HG03066 (cell line): ENCODE measurements at regions not wholly inside any gene's neighbourhood (a gene's known extent, or its start where the extent isn't known, plus 50 kb on each side); places are given as distances from the start of the nearest gene placed in this dataset.

Experiments used
- ATAC-seq: cut with Tn5 transposase; IDR thresholded peaks from one replicate; pipeline ENCODE4 v1.9.1; 2021; ENCODE audit warnings: low read depth; ENCODE audit not compliant: unreplicated experiment

- ATAC-seq, result no peak
Measured at GRCh38 chr14:85310491-85311272, 219.3 kb upstream of the FLRT2 start.

GRCh38 chr14:85313560-85314207 lies 216.3 kb upstream of the FLRT2 start:
- no peak for ATAC-seq

- no peak for ATAC-seq
Measured at GRCh38 chr14:85315290-85315689, 214.7 kb upstream of the FLRT2 start.

DNA sequence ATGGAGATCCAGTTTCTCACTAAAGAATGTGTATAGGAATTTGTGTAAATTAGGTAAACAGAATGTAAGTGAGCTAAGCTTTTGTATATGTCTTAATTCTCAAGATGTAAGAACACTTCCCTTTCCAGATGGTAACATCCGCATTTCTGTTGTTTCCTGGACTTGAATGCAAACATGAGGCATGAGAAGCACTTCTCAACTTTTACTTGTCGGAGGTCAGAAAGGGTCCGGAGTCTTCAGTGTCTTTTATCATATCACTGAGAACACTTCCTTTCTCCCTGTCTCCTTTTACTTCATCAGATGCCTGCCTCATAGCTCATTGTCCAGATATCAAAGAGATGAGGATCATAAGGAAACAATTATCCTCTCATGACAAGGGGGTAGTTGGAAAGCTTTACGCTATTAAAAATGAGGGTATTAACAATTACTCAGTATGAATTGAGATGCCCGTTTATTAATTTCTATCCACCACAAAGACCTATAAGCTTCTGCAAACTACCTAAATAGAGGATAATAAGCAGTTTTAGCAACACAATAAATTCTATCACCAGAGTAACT lies 214.1 kb upstream of the FLRT2 start:
- ATAC-seq, result no peak

GRCh38 chr14:85316701-85317410 lies 213.1 kb upstream of the FLRT2 start:
- ATAC-seq, result no peak

- no peak for ATAC-seq
Measured at GRCh38 chr14:85317491-85318021, 212.4 kb upstream of the FLRT2 start.

- ATAC-seq, result no peak
Measured at GRCh38 chr14:85319101-85319500, 210.8 kb upstream of the FLRT2 start.

DNA sequence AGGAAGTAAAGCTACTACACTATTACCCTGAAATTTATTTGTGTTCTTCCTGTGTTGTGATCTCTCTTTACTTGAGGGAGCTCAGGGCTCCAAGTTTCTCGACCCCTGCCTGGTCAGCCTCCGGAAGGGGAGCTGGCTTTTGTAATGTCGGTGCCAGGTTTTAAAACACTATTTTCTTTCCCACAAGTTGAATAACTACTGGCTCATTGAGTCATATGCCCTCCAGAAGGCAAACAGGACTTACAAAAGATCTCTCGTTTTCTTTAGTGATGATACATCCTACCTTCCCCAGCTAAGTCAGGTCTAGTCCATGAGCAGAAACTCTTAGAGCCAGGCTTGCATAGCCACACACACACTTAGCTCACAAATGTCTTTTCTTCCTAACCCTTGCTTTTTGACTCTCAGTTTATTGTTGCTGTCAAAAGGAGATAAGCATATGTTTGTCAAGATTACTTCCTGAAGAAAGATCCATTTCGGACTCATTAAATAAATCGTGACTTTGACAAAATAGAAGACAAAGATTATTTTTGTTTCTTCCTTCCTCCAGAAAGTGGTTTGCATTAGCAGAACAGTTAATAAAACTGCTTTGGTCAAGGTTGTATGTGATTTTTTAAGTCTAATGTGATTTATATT lies 209.8 kb upstream of the FLRT2 start:
- ATAC-seq, result no peak

DNA sequence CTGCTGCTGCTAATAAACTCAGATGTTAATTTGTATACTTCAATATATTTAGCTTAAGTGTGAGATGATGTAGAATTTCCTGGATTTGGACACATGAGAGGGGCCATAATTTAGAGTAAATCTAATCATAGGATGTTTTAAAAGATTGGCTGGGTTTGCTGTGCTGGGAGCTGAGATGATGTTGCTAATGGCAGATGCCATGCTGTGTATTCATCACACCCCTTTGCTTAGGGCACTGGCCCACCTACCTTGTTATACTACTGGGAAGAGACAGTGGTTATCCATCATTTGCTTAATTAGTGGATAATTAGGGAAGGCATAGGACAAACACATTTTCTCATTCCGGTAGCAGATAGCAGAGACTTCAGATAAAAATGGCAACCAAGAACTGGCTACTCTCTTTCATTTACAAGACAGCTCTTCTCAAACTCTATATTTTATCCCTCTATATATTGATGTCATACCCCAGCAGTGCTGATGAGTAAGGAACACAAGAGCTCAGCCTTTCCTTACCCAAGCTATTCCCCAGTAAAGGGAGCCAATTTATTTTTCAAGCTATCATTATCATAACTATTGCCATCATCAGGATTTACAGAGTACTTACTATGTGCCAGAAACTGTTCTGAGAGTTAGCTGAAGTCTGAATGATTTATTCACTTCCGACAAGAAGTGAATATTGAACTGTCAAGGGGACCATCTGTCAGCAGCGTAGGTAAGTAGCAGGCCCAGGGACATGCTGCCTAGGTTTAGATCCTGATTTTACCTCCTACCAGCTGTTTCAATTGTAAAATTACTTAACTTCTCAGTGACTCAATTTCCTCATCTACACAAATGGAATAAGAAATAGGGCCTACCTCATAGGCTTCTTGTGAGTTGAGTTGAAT lies 204.6 kb upstream of the FLRT2 start:
- ATAC-seq, result no peak

GRCh38 chr14:85332401-85332800 lies 197.5 kb upstream of the FLRT2 start:
- no peak for ATAC-seq

GRCh38 chr14:85333313-85333712 lies 196.6 kb upstream of the FLRT2 start:
- no peak for ATAC-seq

- ATAC-seq, result no peak
Measured at GRCh38 chr14:85333841-85334240, 196.1 kb upstream of the FLRT2 start.

GRCh38 chr14:85334316-85334715 lies 195.6 kb upstream of the FLRT2 start:
- ATAC-seq, result no peak

GRCh38 chr14:85336257-85336656 lies 193.7 kb upstream of the FLRT2 start:
- no peak for ATAC-seq

- ATAC-seq, result no peak
Measured at GRCh38 chr14:85336817-85337216, 193.1 kb upstream of the FLRT2 start.

DNA sequence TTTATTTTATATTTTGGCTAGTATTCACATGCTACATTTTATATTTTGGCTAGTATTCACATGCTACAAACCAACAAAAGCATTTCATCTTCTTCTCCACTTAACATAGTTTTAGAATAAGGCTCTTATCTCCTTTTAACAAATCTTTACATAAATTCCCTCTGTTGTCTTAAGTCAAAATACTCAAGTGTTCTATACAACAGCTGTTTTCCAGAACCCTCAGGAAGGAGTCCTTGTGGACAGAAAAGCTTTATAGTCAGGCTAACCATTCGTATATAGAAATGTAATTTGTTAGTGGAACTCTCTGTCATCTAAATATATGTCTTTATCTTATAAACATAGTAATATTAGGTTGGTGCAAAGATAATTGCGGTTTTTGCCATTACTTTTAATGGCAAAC lies 191.0 kb upstream of the FLRT2 start:
- no peak for ATAC-seq

GRCh38 chr14:85342858-85343607 lies 186.9 kb upstream of the FLRT2 start:
- ATAC-seq, result no peak

DNA sequence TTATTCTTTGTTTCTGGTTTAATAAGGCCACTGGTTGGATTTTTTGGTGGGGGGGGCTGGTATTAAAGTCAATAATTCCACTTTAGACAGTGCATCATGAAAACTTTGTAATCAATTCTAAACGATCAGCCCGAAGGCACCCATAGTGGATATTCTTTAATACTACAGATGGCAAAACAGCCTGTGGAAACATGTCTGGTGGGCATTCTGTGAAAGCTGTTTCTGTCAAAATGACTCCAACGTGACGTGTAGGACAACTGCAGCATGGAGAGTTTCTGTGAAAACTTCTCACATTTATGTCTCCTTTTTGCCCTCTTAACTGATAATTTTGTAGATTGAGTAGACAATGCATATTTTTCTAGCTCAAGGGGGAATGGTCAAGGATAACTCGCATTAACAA lies 185.8 kb upstream of the FLRT2 start:
- no peak for ATAC-seq
